HG03280 (cell line): ENCODE measurements at regions not wholly inside any gene's neighbourhood (a gene's known extent, or its start where the extent isn't known, plus 50 kb on each side); places are given as distances from the start of the nearest gene placed in this dataset.

Experiments
- ATAC-seq: cut with Tn5 transposase; IDR thresholded peaks from one replicate; pipeline ENCODE4 v1.9.1; 2021; ENCODE audit warnings: mild to moderate bottlenecking, moderate library complexity; ENCODE audit not compliant: unreplicated experiment

- no peak for ATAC-seq
Observed at GRCh38 chrX:51954592-51954991, 61.2 kb downstream of the MAGED1 start.

DNA sequence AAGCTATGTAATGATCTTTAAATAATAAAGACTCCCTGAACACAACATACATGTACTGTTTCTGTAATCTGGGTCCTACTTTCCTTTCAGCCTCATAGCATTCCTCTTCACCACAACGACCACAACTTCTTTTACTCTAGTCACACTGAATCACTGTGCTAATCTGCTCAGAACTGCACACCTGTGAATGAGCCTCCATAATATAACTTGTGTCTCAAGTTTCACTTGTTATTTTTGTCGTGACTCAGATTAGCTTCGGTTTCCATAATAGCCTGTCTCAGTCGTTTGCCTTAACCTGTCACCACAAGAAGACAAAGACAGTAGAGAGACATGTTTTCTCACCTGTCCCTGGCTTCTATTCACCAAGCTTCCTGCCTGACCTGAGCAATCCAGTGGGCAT lies 61.8 kb downstream of the MAGED1 start:
- peak; percentile 98 for ATAC-seq

GRCh38 chrX:51956441-51956840 lies 63.0 kb downstream of the MAGED1 start:
- ATAC-seq, result no peak

GRCh38 chrX:51975360-51975759 lies 81.9 kb downstream of the MAGED1 start:
- ATAC-seq, result no peak

- ATAC-seq, result no peak
Observed at GRCh38 chrX:51975811-51976210, 82.4 kb downstream of the MAGED1 start.

- ATAC-seq, result no peak
Observed at GRCh38 chrX:51976503-51976902, 83.1 kb downstream of the MAGED1 start.
